ENCODE measurements at regions not wholly inside any gene's neighbourhood (a gene's known extent, or its start where the extent isn't known, plus 50 kb on each side); places are given as distances from the start of the nearest gene placed in this dataset.
"Not testable (repeated sequence)": the region's sequence is repeated elsewhere in the genome, so short reads cannot be mapped to it uniquely, and the experiment has no call there.

- no peaks in the 10 kb centered on the region for H3K4me1 Mint-ChIP-seq
- no peaks in the 10 kb centered on the region for H3K9me3 Mint-ChIP-seq
- ATAC-seq (no peak), DNase-seq (no peak)
- peak overlapping the region in 1 of 2 donors; percentile 7 for H3K27ac Mint-ChIP-seq
- no peak overlapping the region for H3K4me3 Mint-ChIP-seq
- peaks cover 26% of the 10 kb centered on the region for H3K27me3 Mint-ChIP-seq
Observed at GRCh38 chr9:99485459-99485858, 263.4 kb downstream of the SEC61B start.

DNA sequence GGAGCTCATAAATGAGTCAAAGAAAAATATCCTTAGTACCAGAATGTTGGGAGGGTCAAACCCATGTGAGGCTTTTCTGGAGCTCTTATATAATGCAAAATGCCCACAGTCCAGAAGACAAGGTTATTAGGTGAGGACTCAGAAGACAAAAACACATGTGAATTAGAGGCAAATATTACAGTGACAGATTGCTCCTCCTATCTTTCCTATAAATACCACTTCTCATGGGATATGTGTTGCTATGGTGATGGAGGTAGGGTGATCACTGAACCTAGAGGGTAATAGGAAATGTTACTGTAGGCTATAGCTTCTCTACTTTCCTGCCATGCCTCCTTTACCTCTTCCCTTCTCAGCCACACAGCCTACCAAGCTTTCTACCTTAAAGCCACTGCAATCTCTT lies 264.6 kb downstream of the SEC61B start:
- Mint-ChIP-seq H3K9me3 (no peaks in the 10 kb centered on the region), H3K27me3 (peaks cover 33% of the 10 kb centered on the region), H3K4me3 (no peak overlapping the region), H3K4me1 (peaks cover 1% of the 10 kb centered on the region), H3K27ac (no peak overlapping the region)
- DNase-seq = no peak
- ATAC-seq = no peak

DNA sequence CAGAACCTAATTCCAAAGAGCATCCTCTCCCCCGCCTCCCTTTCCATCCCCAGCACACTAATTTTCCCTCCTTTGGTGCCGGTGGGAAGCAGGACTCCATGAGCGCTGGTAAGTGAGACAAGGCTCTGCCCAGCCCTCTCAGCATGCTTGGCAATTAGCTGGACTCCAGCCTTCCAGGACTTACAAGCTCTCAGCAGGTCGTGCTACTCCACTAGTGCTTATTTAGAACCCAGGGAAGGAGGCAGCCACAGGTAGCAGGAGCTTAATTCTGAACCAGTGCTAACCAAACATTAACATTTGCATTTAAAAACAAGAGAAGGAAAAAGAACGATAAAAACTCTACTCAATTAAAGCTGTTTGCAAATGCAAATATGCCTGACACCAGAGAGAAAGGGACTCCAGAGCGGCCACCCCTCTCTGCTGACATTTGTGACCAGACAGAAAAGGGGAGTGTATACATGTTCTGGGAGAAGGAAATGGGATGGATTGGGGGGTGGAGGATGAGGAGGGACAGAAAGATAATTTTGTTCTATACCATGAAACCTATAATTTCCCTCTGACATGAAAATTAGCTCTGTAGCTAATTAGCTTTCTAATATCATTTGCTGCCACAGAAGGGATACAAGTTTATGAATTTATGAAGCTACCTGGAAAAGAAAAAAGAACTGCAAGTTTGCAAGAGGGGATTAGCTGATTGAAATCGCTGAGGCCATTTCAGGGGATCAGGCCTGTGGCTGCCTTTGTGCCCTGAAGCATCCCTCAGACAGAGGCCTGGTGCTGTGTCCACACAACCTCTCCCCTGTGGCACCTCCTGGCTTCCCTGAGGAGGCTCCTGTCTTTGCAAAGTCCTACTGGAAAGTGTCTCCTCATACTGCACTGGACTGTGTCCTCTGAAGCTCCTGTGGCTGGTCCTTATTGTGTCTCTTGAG lies 266.3 kb downstream of the SEC61B start:
- Mint-ChIP-seq H3K4me1 (peaks cover 5% of the 10 kb centered on the region), H3K4me3 (no peak overlapping the region), H3K27ac (no peak overlapping the region), H3K9me3 (no peaks in the 10 kb centered on the region), H3K27me3 (peaks cover 42% of the 10 kb centered on the region)
- ATAC-seq (no peak), DNase-seq (no peak)

DNA sequence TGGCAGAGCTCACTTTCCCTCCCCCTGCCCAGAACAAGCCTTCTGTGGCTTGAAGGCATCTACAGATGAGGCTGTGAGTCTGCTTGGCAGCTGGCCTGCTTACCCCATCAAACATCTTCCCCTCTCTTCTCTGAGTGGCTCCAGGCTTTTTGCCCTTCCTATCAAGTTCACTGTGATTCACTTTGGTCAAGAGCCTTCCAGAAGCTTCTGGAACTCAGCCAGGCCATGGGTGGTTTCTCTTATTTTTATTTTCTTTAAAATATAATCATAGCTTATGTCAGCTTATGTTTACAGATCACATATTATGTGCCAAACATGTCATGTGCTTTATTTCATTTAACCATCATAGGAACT lies 267.0 kb downstream of the SEC61B start:
- no peaks in the 10 kb centered on the region for H3K9me3 Mint-ChIP-seq
- no peak overlapping the region for H3K4me3 Mint-ChIP-seq
- no peak overlapping the region for H3K27ac Mint-ChIP-seq
- H3K4me1 Mint-ChIP-seq = peaks cover 5% of the 10 kb centered on the region
- H3K27me3 Mint-ChIP-seq = peaks cover 45% of the 10 kb centered on the region
- no peak for DNase-seq
- no peak for ATAC-seq

- Mint-ChIP-seq H3K27me3 (peaks cover 47% of the 10 kb centered on the region), H3K4me1 (peaks cover 5% of the 10 kb centered on the region)
Observed at GRCh38 chr9:99490729-99491128, 268.6 kb downstream of the SEC61B start.

GRCh38 chr9:99491408-99492158 lies 269.5 kb downstream of the SEC61B start:
- no peaks in the 10 kb centered on the region for H3K9me3 Mint-ChIP-seq
- no peak for DNase-seq
- peak overlapping the region in 1 of 2 donors; percentile 61 for H3K27ac Mint-ChIP-seq
- ATAC-seq = no peak
- no peak overlapping the region for H3K4me3 Mint-ChIP-seq
- peaks cover 52% of the 10 kb centered on the region for H3K27me3 Mint-ChIP-seq
- peaks cover 5% of the 10 kb centered on the region for H3K4me1 Mint-ChIP-seq

More at GRCh38 chr9:99490729-99491128, 268.6 kb downstream of the SEC61B start:
- Mint-ChIP-seq H3K4me3 (no peak overlapping the region), H3K27ac (no peak overlapping the region), H3K9me3 (no peaks in the 10 kb centered on the region)
- ATAC-seq = no peak
- no peak for DNase-seq

DNA sequence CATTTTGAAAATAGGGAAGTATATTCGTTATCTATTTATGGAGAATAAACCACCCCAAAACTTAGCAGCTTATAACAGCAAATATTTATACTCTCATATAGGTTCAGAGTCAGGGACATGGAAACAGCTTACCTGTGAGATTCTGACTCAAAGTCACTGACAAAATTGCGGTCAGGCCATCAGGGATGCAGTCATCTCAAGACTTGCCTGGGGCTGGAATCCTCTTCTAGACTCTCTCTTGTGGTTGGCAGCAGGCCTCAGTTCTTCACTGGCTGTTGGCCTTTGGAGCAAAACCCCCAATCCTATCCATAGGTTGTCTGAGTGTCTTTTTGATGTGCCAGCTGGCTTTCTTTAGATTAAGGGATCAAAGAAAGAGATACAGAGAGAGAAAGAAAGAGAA lies 275.6 kb downstream of the SEC61B start:
- no peak overlapping the region for H3K27ac Mint-ChIP-seq
- ATAC-seq (no peak), DNase-seq (no peak)
- peaks cover 7 to 9% of the 10 kb centered on the region in 2 donors for H3K9me3 Mint-ChIP-seq
- no peaks in the 10 kb centered on the region for H3K4me1 Mint-ChIP-seq
- H3K27me3 Mint-ChIP-seq = peaks cover 37% of the 10 kb centered on the region
- H3K4me3 Mint-ChIP-seq = no peak overlapping the region

DNA sequence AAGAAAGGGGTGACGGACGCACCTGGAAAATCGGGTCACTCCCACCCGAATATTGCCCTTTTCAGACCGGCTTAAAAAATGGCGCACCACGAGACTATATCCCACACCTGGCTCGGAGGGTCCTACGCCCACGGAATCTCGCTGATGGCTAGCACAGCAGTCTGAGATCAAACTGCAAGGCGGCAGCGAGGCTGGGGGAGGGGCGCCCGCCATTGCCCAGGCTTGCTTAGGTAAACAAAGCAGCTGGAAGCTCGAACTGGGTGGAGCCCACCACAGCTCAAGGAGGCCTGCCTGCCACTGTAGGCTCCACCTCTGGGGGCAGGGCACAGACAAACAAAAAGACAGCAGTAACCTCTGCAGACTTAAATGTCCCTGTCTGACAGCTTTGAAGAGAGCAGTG lies 276.9 kb downstream of the SEC61B start:
- ATAC-seq, H3K9me3 Mint-ChIP-seq, DNase-seq, H3K27ac Mint-ChIP-seq, H3K4me1 Mint-ChIP-seq: not testable (repeated sequence)
- peak overlapping the region in 1 of 2 donors; percentile 33 for H3K4me3 Mint-ChIP-seq
- peaks cover 27% of the 10 kb centered on the region for H3K27me3 Mint-ChIP-seq

- H3K27ac Mint-ChIP-seq = no peak overlapping the region
- no peaks in the 10 kb centered on the region for H3K9me3 Mint-ChIP-seq
- ATAC-seq (no peak), DNase-seq (no peak)
- no peaks in the 10 kb centered on the region for H3K27me3 Mint-ChIP-seq
- H3K4me1 Mint-ChIP-seq = no peaks in the 10 kb centered on the region
- no peak overlapping the region for H3K4me3 Mint-ChIP-seq
Observed at GRCh38 chr9:99505936-99506335, 283.9 kb downstream of the SEC61B start.

DNA sequence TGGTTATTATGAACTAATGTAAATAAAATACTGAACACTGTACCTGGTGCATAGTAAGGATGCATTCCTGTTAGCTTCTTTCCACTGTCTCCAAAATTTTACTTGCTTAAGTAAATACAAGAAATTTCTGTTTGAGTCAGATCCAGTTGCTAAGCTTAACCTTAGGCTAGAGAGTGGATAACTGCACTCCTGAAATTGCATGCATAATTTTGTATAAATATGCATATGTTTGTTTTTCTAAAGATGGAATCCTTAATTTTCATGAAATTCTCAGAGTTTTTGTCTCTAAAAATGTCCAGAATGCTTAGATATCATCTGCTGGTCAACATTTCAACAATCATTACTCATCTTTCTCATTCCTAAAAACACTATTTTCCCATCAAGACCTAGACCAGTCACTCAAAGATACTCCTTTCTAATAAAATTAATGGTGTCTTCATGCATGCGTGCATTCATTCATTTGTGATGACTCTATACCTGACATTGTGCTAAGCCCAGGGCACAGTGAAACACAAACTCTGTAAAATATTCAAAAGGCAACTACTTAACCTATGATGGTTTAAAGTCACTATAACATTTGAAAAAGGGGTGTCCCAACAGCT lies 284.8 kb downstream of the SEC61B start:
- no peaks in the 10 kb centered on the region for H3K27me3 Mint-ChIP-seq
- no peaks in the 10 kb centered on the region for H3K4me1 Mint-ChIP-seq

GRCh38 chr9:99509065-99509745 lies 287.1 kb downstream of the SEC61B start:
- no peak for ATAC-seq
- Mint-ChIP-seq H3K9me3 (no peaks in the 10 kb centered on the region), H3K27ac (no peak overlapping the region), H3K27me3 (no peaks in the 10 kb centered on the region), H3K4me1 (peaks cover 6% of the 10 kb centered on the region), H3K4me3 (no peak overlapping the region)
- DNase-seq = no peak

More for the DNA sequence above, 284.8 kb downstream of the SEC61B start:
- no peak for ATAC-seq
- no peaks in the 10 kb centered on the region for H3K9me3 Mint-ChIP-seq
- no peak overlapping the region for H3K4me3 Mint-ChIP-seq
- H3K27ac Mint-ChIP-seq = no peak overlapping the region
- no peak for DNase-seq

GRCh38 chr9:99509900-99510535 lies 287.9 kb downstream of the SEC61B start:
- Mint-ChIP-seq H3K9me3 (no peaks in the 10 kb centered on the region), H3K4me3 (no peak overlapping the region), H3K27ac (no peak overlapping the region), H3K27me3 (no peaks in the 10 kb centered on the region), H3K4me1 (peaks cover 9% of the 10 kb centered on the region)
- ATAC-seq (no peak), DNase-seq (no peak)

DNA sequence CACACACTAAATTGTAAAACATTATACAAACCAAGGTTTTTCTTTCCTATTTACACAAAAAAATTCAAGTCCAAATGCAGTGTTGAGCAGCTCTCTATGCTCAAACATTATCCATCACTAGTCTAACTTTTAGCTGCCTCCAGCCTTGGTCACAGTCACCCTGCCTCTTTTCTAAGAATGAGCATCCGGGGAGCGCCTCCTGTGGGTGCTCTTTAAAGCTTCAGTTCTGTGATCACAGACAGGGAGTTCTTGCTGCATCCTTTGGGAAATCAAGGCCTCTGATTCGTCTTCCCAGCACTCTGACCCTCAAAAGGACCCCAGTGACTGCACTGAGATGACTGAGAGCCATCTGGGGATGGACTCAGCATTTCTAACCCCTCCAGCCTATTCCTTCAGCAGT lies 289.6 kb downstream of the SEC61B start:
- DNase-seq = no peak
- ATAC-seq = no peak
- H3K27ac Mint-ChIP-seq = no peak overlapping the region
- peaks cover 15% of the 10 kb centered on the region for H3K4me1 Mint-ChIP-seq
- no peak overlapping the region for H3K4me3 Mint-ChIP-seq
- no peaks in the 10 kb centered on the region for H3K9me3 Mint-ChIP-seq
- no peaks in the 10 kb centered on the region for H3K27me3 Mint-ChIP-seq

- no peaks in the 10 kb centered on the region for H3K9me3 Mint-ChIP-seq
- H3K27me3 Mint-ChIP-seq = no peaks in the 10 kb centered on the region
- DNase-seq (no peak), ATAC-seq (no peak)
- no peak overlapping the region for H3K27ac Mint-ChIP-seq
- no peak overlapping the region for H3K4me3 Mint-ChIP-seq
- peaks cover 18% of the 10 kb centered on the region for H3K4me1 Mint-ChIP-seq
Observed at GRCh38 chr9:99513441-99514112, 291.5 kb downstream of the SEC61B start.
